ENCODE measurements at regions not wholly inside any gene's neighbourhood (a gene's known extent, or its start where the extent isn't known, plus 50 kb on each side); places are given as distances from the start of the nearest gene placed in this dataset.

DNA sequence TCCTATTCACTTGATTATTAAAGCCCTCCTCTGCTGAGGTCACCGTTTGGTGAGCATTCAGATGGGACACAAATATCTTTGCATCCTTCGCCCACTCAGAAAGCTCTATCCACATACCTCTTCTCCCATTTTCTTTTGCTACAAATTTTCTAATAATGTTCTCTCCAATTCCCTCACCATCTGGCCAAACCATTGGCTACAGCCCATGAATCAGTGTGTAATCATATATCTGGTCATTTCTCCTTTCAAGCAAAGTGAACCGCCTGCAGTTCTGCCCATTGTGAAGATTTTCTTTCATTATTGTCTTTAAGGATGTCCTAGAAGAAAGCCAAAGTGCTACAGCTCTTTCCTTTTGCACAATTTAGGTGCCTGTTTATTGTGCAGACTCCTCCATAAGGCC, 54.2 kb upstream of the DAPK1 start:
- no peaks in the 10 kb centered on the region for H3K27me3 ChIP-seq (ENCODE audit: control insufficient read depth, low read length)
- H3K4me2 ChIP-seq (ENCODE audit: low read length): no peak overlapping the region
- H3K9me3 ChIP-seq (ENCODE audit: control insufficient read depth, insufficient read depth, low read length): no peaks in the 10 kb centered on the region
- no peaks in the 10 kb centered on the region for H3K4me1 ChIP-seq (ENCODE audit: control insufficient read depth, low read length)
- no peaks in the 10 kb centered on the region for H3F3A ChIP-seq (ENCODE audit: control insufficient read depth, insufficient read depth)
- TF ChIP-seq, protein P1, sequence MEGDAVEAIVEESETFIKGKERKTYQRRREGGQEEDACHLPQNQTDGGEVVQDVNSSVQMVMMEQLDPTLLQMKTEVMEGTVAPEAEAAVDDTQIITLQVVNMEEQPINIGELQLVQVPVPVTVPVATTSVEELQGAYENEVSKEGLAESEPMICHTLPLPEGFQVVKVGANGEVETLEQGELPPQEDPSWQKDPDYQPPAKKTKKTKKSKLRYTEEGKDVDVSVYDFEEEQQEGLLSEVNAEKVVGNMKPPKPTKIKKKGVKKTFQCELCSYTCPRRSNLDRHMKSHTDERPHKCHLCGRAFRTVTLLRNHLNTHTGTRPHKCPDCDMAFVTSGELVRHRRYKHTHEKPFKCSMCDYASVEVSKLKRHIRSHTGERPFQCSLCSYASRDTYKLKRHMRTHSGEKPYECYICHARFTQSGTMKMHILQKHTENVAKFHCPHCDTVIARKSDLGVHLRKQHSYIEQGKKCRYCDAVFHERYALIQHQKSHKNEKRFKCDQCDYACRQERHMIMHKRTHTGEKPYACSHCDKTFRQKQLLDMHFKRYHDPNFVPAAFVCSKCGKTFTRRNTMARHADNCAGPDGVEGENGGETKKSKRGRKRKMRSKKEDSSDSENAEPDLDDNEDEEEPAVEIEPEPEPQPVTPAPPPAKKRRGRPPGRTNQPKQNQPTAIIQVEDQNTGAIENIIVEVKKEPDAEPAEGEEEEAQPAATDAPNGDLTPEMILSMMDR (IDR thresholded peaks at IDR 0.05; ENCODE audit: low read depth, low read length, poor library complexity, severe bottlenecking): no peak
- no peak for TF ChIP-seq EZH2phosphoT487 (IDR thresholded peaks at IDR 0.05; ENCODE audit: borderline replicate concordance, low read length)
- no peaks in the 10 kb centered on the region for H3K79me2 ChIP-seq (ENCODE audit: control insufficient read depth, low read length)
- H3K4me3 ChIP-seq (ENCODE audit: low read length): no peak overlapping the region
- no peaks in the 10 kb centered on the region for H4K20me1 ChIP-seq (ENCODE audit: control insufficient read depth, insufficient read depth, low read depth, low read length)
- no peaks in the 10 kb centered on the region for H3K36me3 ChIP-seq (ENCODE audit: control insufficient read depth, low read length)
- no peaks in the 10 kb centered on the region; the same call in 1 of the 2 replicates for H3K9me2 ChIP-seq (replicated peaks; ENCODE audit: control insufficient read depth, low read length)
- H3K27ac ChIP-seq (ENCODE audit: low read depth, low read length): no peak overlapping the region

DNA sequence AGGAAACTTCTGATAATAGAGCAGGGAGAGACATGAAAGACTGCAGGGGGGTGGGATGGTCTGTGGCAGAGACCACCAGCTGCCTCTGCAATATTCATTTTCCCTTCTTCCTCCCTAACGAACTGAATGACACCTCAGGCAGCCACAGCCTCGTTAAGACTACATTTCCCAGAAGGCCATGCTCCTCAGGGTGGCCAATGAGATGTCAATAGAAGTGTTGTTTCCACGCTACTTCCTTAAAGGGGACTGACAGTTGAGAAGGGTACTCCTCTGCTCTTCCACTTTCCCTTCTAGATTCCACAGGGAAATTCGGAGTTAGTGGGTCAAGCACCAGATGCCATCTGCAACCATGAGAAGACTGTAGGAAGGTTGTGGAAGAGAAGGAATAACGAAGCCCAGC, 52.0 kb upstream of the DAPK1 start:
- Histone ChIP-seq H3K79me2 (ENCODE audit: control insufficient read depth, low read length) (no peaks in the 10 kb centered on the region), H3F3A (ENCODE audit: control insufficient read depth, insufficient read depth) (no peaks in the 10 kb centered on the region), H3K4me1 (ENCODE audit: control insufficient read depth, low read length) (no peaks in the 10 kb centered on the region), H3K4me3 (ENCODE audit: low read length) (no peak overlapping the region), H4K20me1 (ENCODE audit: control insufficient read depth, insufficient read depth, low read depth, low read length) (no peaks in the 10 kb centered on the region), H3K36me3 (ENCODE audit: control insufficient read depth, low read length) (no peaks in the 10 kb centered on the region), H3K27ac (ENCODE audit: low read depth, low read length) (no peak overlapping the region), H3K9me2 (replicated peaks; ENCODE audit: control insufficient read depth, low read length) (no peaks in the 10 kb centered on the region; the same call in 1 of the 2 replicates), H3K27me3 (ENCODE audit: control insufficient read depth, low read length) (no peaks in the 10 kb centered on the region), H3K9me3 (ENCODE audit: control insufficient read depth, insufficient read depth, low read length) (no peaks in the 10 kb centered on the region), H3K4me2 (ENCODE audit: low read length) (0 out of 2 replicates have a peak overlapping the region, but pooled peaks have one; percentile 14)
- TF ChIP-seq, protein P1 (IDR thresholded peaks at IDR 0.05; ENCODE audit: low read depth, low read length, poor library complexity, severe bottlenecking): no peak
- no peak for TF ChIP-seq EZH2phosphoT487 (IDR thresholded peaks at IDR 0.05; ENCODE audit: borderline replicate concordance, low read length)

DNA sequence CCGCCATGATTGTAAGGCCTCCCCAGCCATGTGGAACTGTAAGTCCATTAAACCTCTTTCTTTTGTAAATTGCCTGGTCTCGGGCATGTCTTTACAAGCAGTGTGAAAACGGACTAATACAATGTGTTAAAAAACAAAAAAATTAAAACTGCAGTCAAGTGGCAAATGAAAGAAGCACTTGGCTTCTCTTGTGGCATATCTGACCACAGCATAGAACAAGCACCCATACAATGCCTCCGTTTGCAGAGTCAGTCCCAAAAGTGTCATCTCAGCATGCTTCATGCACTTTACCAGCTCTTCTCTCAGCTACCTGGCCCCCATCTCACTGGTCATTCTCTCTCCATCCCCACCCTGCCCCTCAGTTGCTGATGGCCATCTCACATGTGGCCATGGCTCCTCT, 51.1 kb upstream of the DAPK1 start:
- no peak overlapping the region for H3K27ac ChIP-seq (ENCODE audit: low read depth, low read length)
- no peaks in the 10 kb centered on the region for H3K27me3 ChIP-seq (ENCODE audit: control insufficient read depth, low read length)
- H3K79me2 ChIP-seq (ENCODE audit: control insufficient read depth, low read length): no peaks in the 10 kb centered on the region
- H3K9me2 ChIP-seq (replicated peaks; ENCODE audit: control insufficient read depth, low read length): no peaks in the 10 kb centered on the region; the same call in 1 of the 2 replicates
- no peak overlapping the region for H3K4me2 ChIP-seq (ENCODE audit: low read length)
- H3F3A ChIP-seq (ENCODE audit: control insufficient read depth, insufficient read depth): no peaks in the 10 kb centered on the region
- no peaks in the 10 kb centered on the region for H3K4me1 ChIP-seq (ENCODE audit: control insufficient read depth, low read length)
- H3K36me3 ChIP-seq (ENCODE audit: control insufficient read depth, low read length): no peaks in the 10 kb centered on the region
- H3K4me3 ChIP-seq (ENCODE audit: low read length): no peak overlapping the region
- TF ChIP-seq, protein P1 (IDR thresholded peaks at IDR 0.05; ENCODE audit: low read depth, low read length, poor library complexity, severe bottlenecking): no peak
- TF ChIP-seq EZH2phosphoT487 (IDR thresholded peaks at IDR 0.05; ENCODE audit: borderline replicate concordance, low read length): no peak
- no peaks in the 10 kb centered on the region for H4K20me1 ChIP-seq (ENCODE audit: control insufficient read depth, insufficient read depth, low read depth, low read length)
- H3K9me3 ChIP-seq (ENCODE audit: control insufficient read depth, insufficient read depth, low read length): no peaks in the 10 kb centered on the region

All from DOHH2 (cell line).